HG03439 (cell line): ENCODE measurements at regions not wholly inside any gene's neighbourhood (a gene's known extent, or its start where the extent isn't known, plus 50 kb on each side); places are given as distances from the start of the nearest gene placed in this dataset.

Experiments used
- ATAC-seq: cut with Tn5 transposase; IDR thresholded peaks from one replicate; pipeline ENCODE4 v1.9.1; 2021; ENCODE audit warnings: mild to moderate bottlenecking, moderate library complexity; ENCODE audit not compliant: unreplicated experiment

DNA sequence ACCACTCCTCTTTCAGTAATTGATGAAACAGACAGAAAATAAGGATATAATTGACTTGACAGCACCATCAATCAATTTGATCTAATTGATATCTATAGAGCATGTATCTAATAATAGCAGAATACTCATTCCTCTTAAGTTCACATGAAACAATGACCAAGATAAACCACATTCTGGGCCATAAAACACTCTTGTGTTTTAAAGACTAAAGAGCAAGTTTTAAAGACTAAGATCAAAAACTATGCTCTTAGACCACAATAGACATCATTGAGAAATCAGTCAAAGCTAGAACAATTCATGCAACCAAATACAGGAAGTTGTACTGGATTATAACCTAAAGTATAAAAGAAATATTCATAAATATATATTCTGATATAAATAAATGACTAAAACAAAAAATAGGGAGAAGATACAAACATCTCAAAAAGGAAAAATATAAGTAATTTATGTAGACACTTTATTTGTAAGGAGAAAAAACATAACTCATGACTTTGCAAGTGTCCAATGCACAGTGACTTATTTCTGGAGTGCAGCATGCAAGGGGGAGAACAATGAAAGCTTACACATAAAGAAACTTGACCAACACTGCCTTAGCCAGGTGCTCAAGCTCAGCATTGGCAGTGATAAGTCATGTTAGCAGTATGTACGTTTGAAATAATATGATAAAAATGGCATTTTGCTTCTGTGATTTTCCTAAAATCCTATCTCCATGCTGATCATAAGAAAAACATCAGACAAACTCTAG is 312.7 kb upstream of the IGFBP3 start:
- ATAC-seq: peak; percentile 74

DNA sequence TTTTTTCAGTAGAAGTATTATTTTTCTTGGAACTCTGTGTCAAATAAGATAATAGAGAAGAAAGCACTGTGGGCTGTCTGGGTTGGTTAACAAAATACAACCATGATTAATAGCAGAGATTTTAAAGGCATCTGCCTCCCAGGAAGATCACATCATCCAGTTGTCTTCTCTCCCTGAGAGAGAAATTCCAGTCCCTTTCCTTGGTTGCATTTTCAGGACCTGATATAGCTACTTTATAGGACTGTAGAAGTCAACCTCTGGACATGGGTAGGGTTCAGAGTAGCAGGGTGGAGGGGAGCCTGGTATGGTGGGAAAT is 309.9 kb upstream of the IGFBP3 start:
- no peak for ATAC-seq

DNA sequence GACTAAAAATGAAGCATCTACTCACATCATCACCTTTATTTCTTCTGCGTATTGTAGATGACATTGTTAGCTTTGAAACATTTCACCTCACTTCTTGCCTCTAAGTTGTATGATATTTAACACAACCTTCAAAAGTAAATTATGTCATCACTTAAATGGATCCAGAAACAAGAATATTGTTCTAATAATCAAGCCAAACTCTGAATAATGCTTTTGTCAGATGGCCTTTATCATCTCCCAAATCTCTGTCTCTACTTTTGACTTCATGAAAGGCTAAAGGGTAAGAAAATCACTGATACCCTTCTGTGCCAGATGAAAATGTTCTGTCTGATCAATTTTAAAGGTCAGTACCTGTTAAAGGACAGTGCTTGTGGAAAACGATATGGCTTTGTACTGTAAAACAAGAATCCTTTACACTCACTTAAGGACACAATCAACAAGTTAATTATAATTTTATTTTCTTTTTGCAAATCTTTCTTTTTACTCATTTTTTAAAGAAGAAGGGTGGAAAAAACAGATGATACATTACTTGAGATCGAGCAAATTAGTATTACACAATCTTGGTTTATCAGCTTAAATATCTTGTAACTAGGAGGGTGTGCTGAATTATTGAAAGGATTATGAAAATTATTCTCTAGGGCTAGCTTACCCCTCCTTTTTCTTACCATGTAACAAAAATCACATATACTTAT is 309.4 kb upstream of the IGFBP3 start:
- no peak for ATAC-seq

DNA sequence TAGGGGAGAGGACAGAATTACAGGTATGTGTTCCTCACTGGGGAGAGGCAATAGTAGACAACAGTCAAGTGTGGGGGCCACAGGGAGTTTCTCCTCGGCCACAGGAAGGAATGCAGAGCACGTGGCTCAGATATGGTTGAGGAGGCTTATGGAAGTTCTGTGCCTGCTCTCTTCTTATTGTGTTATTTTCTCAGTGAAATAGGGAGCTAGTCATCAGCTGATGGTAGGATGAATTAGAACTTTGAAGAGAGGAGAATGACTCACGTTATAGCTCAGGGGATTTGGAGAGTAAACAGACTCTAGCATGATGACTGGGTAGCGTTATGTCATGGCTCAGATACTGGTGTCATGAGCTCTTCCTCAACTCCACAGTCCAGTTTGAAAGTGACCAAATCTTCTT is 308.3 kb upstream of the IGFBP3 start:
- ATAC-seq: no peak

DNA sequence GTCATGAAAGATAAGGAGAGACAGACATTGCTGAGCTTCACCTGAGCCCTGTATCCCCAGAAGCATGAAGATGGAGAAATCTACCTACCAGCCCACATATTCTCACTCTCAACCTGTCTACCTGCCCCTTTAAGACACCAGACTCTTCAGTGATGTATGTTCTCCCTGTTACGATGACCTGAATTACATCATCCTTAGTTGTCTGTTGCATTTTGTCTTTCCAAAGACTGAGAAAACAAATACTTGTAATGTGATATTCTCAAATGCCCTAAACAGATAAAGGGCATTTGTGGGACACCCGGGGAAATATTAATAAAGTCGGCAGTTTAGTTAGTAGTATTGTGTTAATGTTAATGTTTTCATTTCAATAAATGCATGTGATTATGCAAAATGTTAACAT is 305.8 kb upstream of the IGFBP3 start:
- ATAC-seq: no peak

DNA sequence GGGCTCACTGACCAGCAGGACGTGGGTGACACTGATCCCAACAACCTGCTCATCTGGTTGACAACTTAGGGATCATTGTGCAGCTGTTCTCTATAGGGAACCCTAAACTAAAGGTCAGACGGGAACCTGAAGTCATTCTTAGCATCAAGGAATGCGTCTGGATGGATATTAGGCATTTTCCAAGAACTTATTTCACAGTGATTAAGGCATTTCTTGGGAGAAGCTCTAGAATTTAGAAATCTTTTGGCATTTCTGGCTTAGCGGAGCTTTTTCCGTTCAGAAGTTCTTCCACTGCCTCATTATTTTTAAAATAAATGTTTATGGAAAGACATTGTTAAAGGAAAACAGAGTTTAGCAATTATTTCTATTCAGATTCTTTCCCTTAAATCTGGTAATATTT is 303.3 kb upstream of the IGFBP3 start:
- ATAC-seq: no peak

DNA sequence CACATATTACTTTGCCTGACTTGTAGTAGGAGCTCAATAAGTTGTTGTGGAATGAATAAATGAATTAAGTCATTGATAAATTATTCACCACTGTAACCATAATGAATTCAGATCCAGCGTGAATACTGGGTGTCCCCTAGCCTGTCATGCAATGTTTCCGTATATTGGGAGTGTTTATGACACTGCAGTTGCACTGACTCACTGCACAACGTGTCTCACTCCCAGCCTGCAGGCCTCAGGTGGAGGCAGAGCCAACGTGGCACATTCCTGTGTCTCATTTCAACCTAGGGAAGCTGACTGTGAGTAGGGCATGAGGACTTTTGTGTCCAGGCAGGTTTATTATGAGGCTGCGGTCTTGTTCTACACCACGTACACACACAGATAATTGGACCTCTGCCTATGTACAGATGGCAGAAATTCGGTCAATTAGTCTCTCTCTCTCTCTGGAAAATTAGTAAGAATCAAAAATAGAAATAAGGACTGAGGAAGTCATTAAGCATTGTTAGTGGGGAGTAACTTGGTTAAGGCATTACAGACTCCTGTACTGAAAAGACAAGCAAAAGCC is 299.1 kb upstream of the IGFBP3 start:
- no peak for ATAC-seq

DNA sequence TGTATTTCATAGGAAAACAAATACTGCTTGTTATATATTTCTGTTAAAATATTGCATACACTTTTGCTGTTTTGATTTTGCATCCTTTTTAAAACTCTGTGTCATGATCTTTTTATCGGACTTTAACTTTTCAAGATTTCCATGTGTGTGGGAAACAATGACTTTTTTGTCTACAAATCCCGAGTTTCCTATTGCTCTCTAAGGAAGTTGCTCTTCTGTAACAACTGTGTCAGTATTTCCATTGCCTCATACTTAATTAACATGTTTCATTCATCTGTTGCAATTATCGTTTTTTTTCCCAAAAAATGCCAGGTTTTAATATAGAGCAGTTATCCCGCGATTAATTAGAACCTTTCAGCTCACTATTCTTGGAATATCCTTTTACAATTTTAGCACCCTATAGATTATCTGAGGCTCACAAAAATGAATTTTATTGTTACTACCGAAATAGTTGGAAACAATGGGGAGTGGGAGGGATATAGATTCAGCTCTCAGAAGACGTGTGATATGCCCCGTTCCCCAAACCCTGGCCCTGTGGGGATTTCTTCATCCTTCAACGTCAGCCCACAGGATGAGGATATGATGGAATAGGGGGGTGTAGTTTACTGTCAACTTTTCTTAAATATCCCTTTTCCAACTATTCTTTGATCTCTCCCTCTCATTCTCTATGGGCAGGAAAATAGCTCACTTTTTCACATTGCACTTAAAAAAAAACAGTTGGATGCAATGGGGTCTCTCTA is 297.6 kb upstream of the IGFBP3 start:
- no peak for ATAC-seq

DNA sequence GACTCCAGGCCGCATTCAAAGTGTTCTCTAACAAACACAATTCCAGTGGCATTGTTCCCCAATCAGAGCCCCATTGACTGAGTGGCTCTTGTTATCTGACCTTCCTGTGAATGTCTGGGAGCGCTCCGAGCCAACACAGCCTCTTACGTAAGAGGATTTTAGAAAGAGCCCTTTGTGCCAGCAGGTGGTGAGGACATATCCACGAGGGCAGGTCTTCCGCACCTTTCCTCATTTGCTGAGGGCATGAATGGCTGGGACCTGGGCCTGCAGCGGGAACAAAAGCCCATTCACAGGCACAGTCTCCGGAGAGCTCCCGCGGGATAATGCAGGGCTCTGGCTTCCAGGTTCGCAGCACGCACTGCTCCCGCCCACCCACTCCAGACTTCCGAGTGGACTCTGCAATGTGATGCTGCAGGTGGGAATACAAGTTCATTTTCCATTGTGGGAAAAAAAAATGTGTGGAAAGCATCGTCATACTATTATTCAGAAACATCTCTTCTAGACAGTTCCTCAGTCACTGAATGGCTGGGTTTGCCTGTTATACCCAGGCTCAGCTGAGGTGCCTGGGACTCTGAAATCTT is 295.0 kb upstream of the IGFBP3 start:
- ATAC-seq: no peak

DNA sequence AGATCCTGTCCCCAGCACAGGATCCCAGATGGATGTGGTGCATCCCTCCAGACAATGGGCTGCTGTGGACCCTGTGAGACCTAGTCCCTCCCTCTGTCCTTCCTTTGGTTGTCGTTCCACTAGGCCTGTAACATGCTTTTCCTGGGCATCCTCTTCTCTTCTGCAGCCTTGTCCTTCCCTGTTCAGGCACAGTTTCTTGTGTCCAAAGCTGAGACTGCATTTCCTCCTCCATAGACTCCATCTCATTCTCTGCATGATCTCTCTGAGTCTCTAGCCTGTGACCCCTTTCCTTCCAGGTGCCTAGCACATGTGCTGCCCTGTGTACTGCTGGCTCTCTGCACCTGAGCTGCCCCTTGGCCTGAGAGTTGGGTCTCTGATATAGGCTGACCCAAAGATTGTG is 293.5 kb upstream of the IGFBP3 start:
- ATAC-seq: no peak

DNA sequence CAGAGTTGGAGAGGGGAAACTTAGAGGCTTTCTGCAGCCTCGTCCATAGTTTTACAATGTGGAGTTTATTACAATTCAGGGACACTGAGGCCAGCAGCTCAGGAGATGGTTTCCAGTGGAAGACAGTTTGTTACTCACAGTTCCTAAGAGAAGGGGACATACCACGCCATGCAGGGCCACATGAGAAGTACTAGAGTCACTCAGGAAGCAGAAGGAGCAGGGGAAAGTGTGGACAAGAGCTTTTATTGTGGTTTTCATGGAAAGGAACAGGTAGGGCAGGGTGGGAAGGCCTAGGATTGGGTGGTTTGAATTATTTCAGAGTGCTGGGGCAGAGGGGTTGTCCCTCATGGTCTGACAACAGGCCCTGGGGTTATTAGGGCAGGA is 292.1 kb upstream of the IGFBP3 start:
- ATAC-seq: no peak

DNA sequence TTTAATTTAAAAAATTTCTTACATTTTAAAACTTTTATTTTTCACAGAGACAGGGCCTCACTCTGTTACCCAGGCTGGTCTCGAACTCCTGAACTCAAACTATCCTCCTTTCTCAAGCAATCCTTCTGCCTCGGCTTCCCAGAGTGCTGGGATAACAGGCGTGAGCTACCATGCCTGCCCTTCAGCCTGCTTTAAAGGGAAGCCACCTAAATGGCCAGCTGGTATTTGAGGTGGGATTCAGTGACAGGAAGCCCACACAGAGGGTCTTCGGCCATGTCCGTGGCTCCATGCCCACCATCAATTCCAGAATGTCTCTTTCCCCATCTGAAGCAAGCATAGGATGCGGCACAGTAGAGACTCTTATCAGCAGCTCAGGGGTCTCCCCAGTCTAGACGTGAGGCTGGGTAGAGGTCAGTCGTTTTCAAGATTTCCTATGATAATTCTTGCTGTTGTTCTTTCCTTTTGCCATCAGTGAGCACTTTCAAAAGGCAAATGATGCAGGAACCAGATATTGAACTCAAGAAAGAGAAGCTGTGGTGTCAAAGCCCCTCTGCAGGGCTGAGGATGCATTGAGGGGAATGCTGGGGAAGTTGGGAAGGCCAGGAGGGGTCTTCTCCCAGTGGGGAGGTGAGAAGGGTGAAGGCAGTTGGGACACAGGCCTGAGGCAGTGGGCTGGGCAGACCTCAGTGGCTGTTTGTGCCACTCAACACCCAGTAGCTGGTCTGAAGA is 291.5 kb upstream of the IGFBP3 start:
- no peak for ATAC-seq

DNA sequence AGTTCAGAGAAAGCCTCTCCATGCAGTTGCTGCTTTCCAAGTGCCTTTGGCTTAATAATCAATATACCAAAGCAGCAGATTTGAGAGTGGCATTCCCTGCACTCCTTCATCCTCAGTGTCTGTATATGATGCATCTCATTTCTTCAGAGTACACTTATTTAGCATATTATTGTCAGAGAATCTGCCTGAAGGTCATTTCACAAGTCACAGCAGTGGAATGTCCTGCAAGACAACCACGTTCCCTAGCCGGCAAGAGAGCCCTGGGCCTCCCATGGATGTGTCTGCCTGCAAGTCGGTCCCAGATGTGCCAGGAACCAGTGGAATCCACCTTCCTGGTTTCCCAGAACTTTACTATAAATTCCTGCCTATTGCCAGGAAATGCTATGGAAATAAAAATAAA is 289.4 kb upstream of the IGFBP3 start:
- ATAC-seq: no peak

DNA sequence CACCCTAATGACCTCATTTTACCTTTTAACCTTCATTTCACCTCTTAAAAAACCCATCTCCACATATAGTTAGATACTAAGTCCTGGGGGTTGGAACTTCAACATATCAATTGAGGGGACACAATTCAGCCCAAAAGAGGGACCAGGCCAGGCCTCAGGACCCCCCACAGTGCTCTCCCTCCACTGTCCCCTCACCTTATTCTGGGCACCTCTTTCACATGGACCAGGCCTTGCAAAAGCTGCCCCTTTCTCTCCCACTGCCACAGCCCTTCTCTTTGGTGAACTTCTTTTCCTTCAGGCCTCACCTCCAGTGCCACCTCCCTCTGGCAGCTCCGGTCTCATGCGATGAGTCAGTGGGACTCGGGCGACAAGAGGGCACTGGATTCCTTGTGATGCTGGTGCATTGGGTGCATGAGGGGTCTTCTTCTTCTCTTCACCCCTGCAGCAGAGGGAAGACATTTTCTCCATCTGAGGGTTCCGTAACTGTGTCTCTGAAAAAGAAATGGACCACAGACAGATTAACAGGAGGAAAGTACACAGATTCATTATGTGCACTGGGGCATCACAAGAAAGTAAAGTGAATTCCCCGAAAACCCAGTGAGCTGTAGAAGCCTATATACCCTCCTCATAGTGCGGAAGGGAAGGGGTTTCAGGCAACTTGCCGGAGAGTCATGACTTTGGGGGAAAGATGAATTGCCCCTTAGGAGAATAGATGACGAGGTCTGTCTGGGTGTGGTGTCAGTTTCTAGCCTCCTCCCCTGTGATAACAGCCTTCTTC is 288.7 kb upstream of the IGFBP3 start:
- ATAC-seq: no peak

DNA sequence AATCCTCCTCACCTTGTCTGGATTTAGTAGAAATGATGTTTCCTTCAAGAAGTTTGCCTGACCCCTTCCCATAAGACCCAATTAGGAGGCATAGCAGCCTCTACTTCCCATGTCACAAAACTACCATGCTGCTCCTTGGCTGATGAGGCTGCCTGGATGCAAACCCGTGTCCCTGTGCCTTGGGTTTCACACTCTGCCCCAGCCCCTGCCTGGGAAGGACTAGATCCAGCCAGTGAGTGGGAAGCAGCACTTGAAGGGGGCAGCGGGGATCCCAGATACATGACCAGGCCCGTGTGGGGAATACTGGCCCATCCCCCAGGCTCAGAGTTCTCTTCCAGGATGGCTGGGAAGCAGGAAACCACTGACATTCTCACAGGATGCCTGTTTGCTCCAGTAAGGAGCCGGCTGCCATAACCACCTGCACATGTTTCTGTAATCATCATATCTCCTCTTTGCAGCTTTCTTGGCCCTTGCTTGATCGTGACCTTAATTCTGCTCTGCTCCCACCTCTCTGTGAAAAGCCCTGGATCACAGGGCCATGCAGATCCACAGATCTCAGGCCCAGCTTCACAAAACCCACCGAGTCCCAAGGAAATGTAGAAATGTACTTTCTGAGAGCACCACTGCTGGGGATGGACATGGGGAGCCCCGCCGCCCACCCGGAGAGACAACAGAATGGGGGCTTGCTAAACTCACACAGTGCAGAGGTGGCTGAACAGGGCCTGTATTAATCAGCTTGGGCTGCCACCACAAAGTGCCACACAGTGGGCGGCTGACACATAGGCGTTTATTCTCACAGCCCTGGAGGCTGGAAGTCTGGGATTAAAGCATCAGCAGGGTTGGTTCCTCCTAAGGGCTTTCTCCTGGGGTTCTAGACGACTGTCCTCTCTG is 287.8 kb upstream of the IGFBP3 start:
- no peak for ATAC-seq

DNA sequence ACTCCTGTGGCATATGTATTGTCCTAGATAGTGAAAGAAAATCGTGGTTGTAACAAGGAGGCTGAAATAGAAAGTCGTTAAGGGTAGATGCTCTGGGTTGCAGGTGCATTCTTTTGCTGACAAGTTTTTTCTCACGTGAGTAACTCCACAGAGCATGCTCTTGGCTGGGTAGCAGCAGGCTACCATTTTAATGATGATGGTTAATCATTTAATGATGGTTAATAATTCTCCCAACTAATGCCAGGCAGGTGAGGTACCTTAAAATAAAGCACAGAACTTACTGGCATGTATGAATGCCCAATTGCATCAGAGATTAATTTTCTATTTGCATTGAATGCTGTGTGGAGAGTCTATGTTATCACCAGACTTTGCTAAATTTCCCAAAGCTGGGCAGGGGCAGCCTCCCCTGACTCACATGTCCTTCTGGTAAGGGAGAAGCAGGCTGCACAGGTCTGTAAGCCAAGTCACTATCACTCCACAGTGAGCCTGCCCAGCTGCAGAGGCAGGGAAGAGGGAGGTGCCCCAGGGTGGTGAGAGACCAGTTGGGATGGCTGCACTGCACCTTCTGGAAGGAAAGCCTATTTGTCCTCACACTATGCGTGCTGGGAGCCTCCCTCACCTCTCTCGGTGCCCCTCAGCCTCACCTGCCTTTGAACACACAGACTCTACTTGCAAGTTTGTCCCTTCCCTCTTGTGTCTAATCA is 287.0 kb upstream of the IGFBP3 start:
- no peak for ATAC-seq

DNA sequence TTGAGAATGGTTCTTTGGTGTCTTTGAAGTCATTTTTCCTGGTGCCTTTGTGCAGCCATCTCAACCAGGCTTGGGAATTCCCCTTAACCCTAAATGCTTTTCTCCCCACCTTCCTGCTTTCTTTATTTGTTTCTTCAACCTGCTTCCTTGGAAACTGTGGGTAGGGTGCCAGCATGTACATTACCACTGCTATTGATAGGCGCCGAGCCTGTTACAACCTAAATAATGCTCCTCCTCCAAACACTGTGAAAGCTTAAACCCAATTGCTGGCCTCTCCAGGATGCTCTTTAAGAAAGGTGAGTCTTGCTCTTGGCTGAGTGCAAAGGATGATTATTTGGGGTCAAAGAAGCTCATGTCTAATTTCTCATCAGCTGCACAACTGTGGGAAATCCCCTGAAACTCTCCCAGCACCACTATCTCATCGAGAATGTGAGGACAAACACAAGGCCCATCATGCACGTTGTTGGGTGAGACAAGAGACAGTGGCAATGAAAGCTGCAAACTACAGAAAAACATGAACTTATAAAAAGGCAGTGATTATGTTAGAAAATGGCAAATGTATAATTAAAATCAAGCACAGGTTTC is 285.5 kb upstream of the IGFBP3 start:
- no peak for ATAC-seq

DNA sequence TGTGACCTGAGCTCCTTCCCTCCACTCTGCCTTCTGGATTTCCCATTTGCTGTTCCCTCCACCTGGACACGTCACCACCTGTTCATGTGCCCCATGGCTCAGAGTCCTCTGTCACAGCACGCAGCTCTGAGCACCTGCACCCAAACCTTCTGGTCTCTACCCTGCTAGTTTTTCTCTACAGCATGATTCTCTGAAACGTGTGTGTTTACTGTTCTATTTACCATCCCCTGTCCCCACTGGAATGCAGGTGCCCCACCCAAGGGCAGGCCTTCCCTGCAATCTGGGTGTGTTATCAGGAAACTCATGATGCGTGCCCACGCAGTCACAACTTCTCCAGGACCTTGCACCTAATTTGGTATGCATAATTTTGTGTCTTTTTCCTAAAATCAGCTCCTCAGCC is 284.4 kb upstream of the IGFBP3 start:
- ATAC-seq: no peak
